ENCODE measurements at regions not wholly inside any gene's neighbourhood (a gene's known extent, or its start where the extent isn't known, plus 50 kb on each side); places are given as distances from the start of the nearest gene placed in this dataset.

DNA sequence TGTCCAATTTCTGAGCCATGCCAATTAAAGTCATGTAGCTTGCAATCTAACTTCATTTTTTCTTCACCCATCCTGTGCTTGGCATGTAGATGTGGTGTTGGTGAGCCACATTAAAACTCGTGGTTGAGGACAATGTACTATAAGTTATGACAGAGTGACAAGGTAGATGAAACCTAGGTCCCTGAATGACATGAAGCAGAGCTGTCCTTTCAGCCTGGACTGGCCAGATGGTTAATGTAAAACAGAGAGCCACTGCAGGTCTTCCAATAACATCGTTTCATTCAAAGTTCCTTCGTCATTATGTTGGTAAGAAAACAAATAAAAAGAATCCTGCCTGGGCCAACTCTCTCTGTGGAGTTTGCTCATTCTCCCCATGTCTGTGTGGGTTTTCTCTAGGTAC is 856.5 kb upstream of the SEMA6A start:
- WGBS: 93% methylated on average over 3 of the region's 3 CpGs
- Histone ChIP-seq H3K4me3 (ENCODE audit: low read length in 2 of 2) (no peak overlapping the region), H3K36me3 (ENCODE audit: control insufficient read depth in 2 of 2, insufficient read depth in 2 of 2, low read length in 1 of 2) (no peaks in the 10 kb centered on the region), H3K9me3 (ENCODE audit: control insufficient read depth in 2 of 2, insufficient read depth in 1 of 2, low read length in 1 of 2) (no peaks in the 10 kb centered on the region), H3K27ac (ENCODE audit: low read depth in 1 of 2, low read length in 1 of 2) (no peak overlapping the region), H3K4me1 (ENCODE audit: control insufficient read depth in 2 of 2, insufficient read depth in 2 of 2, low read length in 2 of 2) (no peaks in the 10 kb centered on the region), H3K27me3 (ENCODE audit: control insufficient read depth in 2 of 2, insufficient read depth in 1 of 2, low read length in 1 of 2) (no peaks in the 10 kb centered on the region)
- DNase-seq (ENCODE audit: low read depth in 6 of 9, low spot score in 9 of 9): no peak

DNA sequence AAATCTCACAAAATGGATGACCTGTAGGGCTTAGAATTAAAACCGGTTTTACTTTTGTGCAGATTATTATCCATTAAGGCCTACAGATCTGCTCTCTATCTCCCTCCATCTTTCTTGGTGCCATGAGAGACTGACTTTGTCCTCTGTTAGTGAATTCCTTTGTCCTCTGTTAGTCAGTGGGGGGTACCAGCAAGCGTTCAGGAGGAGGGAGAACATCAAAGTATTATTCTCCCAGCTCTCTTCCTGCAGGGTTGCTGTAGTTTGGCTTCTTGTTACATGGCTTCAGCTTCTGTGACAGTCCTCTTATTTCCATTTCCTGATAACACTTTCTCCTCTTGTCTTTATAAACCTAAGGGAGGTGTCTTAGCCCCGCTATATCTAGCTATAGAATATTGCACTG is 850.5 kb upstream of the SEMA6A start:
- WGBS: 84% methylated on average over 3 of the region's 3 CpGs
- Histone ChIP-seq H3K9me3 (ENCODE audit: control insufficient read depth in 2 of 2, insufficient read depth in 1 of 2, low read length in 1 of 2) (no peaks in the 10 kb centered on the region), H3K4me1 (ENCODE audit: control insufficient read depth in 2 of 2, insufficient read depth in 2 of 2, low read length in 2 of 2) (no peaks in the 10 kb centered on the region), H3K4me3 (ENCODE audit: low read length in 2 of 2) (no peak overlapping the region), H3K27ac (ENCODE audit: low read depth in 1 of 2, low read length in 1 of 2) (no peak overlapping the region), H3K36me3 (ENCODE audit: control insufficient read depth in 2 of 2, insufficient read depth in 2 of 2, low read length in 1 of 2) (no peaks in the 10 kb centered on the region), H3K27me3 (ENCODE audit: control insufficient read depth in 2 of 2, insufficient read depth in 1 of 2, low read length in 1 of 2) (no peaks in the 10 kb centered on the region)
- no peak for DNase-seq (ENCODE audit: low read depth in 6 of 9, low spot score in 9 of 9)

DNA sequence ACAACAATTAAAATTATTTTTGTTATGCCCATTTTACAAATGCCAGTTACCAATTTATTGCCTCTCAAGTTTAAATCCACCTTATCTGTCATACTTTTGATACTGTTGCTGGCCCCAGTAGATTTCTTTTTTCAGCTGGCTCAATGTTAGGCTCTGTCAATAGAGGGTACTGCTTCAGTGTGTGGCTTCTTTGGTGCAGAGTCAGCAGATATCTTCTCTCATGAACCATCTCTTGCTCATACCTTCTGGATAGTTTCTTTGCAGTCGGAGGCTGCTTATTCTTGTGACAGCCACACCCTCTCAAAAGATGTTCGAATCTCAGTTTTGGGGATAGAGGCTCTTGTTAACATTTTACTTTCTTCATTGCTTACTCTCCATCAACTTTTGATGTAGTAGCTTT is 849.9 kb upstream of the SEMA6A start:
- H3K36me3 ChIP-seq (ENCODE audit: control insufficient read depth in 2 of 2, insufficient read depth in 2 of 2, low read length in 1 of 2): no peaks in the 10 kb centered on the region
- no peaks in the 10 kb centered on the region for H3K27me3 ChIP-seq (ENCODE audit: control insufficient read depth in 2 of 2, insufficient read depth in 1 of 2, low read length in 1 of 2)
- no peaks in the 10 kb centered on the region for H3K9me3 ChIP-seq (ENCODE audit: control insufficient read depth in 2 of 2, insufficient read depth in 1 of 2, low read length in 1 of 2)
- WGBS: 90% methylated on average over 2 of the region's 2 CpGs
- H3K4me3 ChIP-seq (ENCODE audit: low read length in 2 of 2): no peak overlapping the region
- no peaks in the 10 kb centered on the region for H3K4me1 ChIP-seq (ENCODE audit: control insufficient read depth in 2 of 2, insufficient read depth in 2 of 2, low read length in 2 of 2)
- DNase-seq (ENCODE audit: low read depth in 6 of 9, low spot score in 9 of 9): no peak
- H3K27ac ChIP-seq (ENCODE audit: low read depth in 1 of 2, low read length in 1 of 2): no peak overlapping the region

DNA sequence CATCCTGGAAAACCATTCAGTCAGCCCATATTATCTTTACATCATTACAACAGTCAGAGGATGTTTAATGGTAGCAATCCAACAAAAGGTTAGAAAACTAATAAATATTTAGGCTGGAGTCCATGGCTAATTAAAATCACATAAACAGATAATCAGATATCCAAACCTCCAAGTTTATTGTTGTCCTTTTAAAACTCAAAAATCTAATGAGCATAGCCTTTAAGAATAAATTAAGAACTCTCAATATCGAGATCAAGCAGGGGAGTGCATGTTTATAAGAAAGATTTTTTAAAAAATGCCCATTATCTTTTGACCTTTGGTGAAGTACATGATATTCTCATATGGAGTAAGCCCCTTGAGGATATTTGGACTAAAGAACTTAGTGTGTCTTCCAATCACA is 842.9 kb upstream of the SEMA6A start:
- DNase-seq (ENCODE audit: low read depth in 6 of 9, low spot score in 9 of 9): no peak
- no peaks in the 10 kb centered on the region for H3K4me1 ChIP-seq (ENCODE audit: control insufficient read depth in 2 of 2, insufficient read depth in 2 of 2, low read length in 2 of 2)
- H3K27me3 ChIP-seq (ENCODE audit: control insufficient read depth in 2 of 2, insufficient read depth in 1 of 2, low read length in 1 of 2): no peaks in the 10 kb centered on the region
- H3K9me3 ChIP-seq (ENCODE audit: control insufficient read depth in 2 of 2, insufficient read depth in 1 of 2, low read length in 1 of 2): no peaks in the 10 kb centered on the region
- no peak overlapping the region for H3K4me3 ChIP-seq (ENCODE audit: low read length in 2 of 2)
- H3K27ac ChIP-seq (ENCODE audit: low read depth in 1 of 2, low read length in 1 of 2): no peak overlapping the region
- 75% methylated on average over 1 of the region's 1 CpG for WGBS
- no peaks in the 10 kb centered on the region for H3K36me3 ChIP-seq (ENCODE audit: control insufficient read depth in 2 of 2, insufficient read depth in 2 of 2, low read length in 1 of 2)

DNA sequence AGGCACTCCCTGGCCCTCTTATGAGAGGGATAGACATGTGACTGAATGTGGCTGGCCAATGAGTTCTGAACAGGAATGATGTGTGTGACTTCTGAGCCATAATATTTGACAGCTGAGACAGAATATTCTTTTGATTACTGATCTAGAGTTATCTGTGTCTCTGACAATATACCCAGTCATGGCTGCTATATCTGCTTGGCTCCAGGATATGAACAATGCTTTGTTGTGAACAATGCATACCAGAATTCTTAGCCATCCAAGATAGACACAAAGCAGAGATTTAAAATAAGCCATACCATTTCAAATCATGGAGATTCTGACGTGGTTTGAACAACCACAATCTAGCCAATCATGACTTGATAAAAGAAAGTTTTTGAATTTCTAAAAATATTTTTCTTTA is 840.3 kb upstream of the SEMA6A start:
- Histone ChIP-seq H3K9me3 (ENCODE audit: control insufficient read depth in 2 of 2, insufficient read depth in 1 of 2, low read length in 1 of 2) (no peaks in the 10 kb centered on the region), H3K4me1 (ENCODE audit: control insufficient read depth in 2 of 2, insufficient read depth in 2 of 2, low read length in 2 of 2) (no peaks in the 10 kb centered on the region), H3K27me3 (ENCODE audit: control insufficient read depth in 2 of 2, insufficient read depth in 1 of 2, low read length in 1 of 2) (no peaks in the 10 kb centered on the region), H3K4me3 (ENCODE audit: low read length in 2 of 2) (no peak overlapping the region), H3K36me3 (ENCODE audit: control insufficient read depth in 2 of 2, insufficient read depth in 2 of 2, low read length in 1 of 2) (no peaks in the 10 kb centered on the region), H3K27ac (ENCODE audit: low read depth in 1 of 2, low read length in 1 of 2) (no peak overlapping the region)
- no peak for DNase-seq (ENCODE audit: low read depth in 6 of 9, low spot score in 9 of 9)
- WGBS: 88% methylated on average over 1 of the region's 1 CpG

DNA sequence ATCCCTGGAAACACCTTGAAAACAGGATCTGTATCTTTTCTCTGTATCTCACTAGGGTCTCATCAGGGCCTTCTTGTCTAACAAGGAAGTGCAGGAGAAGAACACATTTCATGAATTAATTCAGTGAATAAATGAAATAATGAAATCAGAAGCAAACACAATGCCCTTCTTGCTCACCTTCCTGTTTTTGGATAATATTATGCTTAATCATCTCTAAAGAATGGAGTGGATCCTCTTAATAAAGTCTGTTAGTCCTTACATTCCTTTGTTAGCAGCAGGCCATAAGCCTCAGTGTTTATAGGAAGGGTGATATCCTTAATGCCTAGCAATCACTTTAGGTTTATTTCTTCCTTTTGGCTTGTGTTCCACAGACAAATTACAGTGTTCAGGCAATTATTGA is 837.1 kb upstream of the SEMA6A start:
- H3K4me1 ChIP-seq (ENCODE audit: control insufficient read depth in 2 of 2, insufficient read depth in 2 of 2, low read length in 2 of 2): no peaks in the 10 kb centered on the region
- no peak for DNase-seq (ENCODE audit: low read depth in 6 of 9, low spot score in 9 of 9)
- no peaks in the 10 kb centered on the region for H3K36me3 ChIP-seq (ENCODE audit: control insufficient read depth in 2 of 2, insufficient read depth in 2 of 2, low read length in 1 of 2)
- no peaks in the 10 kb centered on the region for H3K27me3 ChIP-seq (ENCODE audit: control insufficient read depth in 2 of 2, insufficient read depth in 1 of 2, low read length in 1 of 2)
- H3K9me3 ChIP-seq (ENCODE audit: control insufficient read depth in 2 of 2, insufficient read depth in 1 of 2, low read length in 1 of 2): no peaks in the 10 kb centered on the region
- H3K4me3 ChIP-seq (ENCODE audit: low read length in 2 of 2): no peak overlapping the region
- H3K27ac ChIP-seq (ENCODE audit: low read depth in 1 of 2, low read length in 1 of 2): no peak overlapping the region

DNA sequence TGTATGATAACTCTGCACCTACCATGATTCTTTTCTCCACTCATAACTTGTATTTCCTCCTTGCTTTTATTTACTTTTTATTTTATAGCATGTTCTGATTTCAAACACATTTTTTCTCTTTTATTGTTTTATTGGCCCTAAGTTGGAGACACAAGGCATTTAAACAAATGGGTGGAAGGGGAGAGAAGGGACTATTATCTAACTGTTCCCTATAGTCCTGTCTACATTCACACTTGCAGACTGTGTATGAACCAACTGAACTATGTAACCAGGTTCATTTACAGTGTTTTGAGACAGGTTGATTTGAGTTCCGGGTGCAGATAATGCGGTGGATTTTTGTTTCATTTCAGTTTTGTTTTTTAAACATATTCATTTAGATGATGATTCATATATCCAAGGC is 830.6 kb upstream of the SEMA6A start:
- H3K4me3 ChIP-seq (ENCODE audit: low read length in 2 of 2): no peak overlapping the region
- H3K4me1 ChIP-seq (ENCODE audit: control insufficient read depth in 2 of 2, insufficient read depth in 2 of 2, low read length in 2 of 2): no peaks in the 10 kb centered on the region
- H3K9me3 ChIP-seq (ENCODE audit: control insufficient read depth in 2 of 2, insufficient read depth in 1 of 2, low read length in 1 of 2): no peaks in the 10 kb centered on the region
- WGBS: 98% methylated on average over 2 of the region's 2 CpGs
- no peak overlapping the region for H3K27ac ChIP-seq (ENCODE audit: low read depth in 1 of 2, low read length in 1 of 2)
- DNase-seq (ENCODE audit: low read depth in 6 of 9, low spot score in 9 of 9): no peak
- no peaks in the 10 kb centered on the region for H3K27me3 ChIP-seq (ENCODE audit: control insufficient read depth in 2 of 2, insufficient read depth in 1 of 2, low read length in 1 of 2)
- H3K36me3 ChIP-seq (ENCODE audit: control insufficient read depth in 2 of 2, insufficient read depth in 2 of 2, low read length in 1 of 2): no peaks in the 10 kb centered on the region

DNA sequence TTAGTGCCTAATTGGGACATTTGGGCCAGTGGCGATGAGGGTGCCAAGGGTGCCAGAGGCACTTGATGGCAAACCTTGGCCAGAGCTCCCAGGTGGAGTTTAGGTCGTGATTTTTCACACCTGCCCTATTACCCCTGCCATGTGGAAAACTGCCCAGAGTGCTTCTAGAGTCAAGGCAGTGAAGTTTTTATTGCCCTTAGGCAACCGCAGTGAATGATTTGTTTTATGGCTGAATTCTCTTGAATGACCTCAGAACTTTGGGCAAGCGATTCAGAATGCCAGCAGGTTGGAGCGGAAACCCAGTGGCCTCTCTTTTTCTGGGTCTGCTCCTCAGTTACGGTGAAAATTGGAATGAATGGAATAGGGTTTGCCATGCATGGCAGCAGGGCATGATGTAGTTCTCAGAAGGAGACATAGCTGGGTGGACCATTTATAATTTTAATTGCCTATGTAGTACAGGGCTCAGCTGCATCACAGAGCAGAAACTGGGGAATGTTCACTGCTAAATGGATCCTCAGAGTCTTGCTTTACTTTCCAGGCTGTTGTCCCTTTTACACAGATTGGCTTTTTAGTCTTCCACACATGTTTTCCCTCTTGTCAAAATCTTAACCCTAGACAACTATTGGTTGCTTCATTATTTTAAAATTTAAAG is 820.0 kb upstream of the SEMA6A start:
- WGBS: 80% methylated on average over 6 of the region's 6 CpGs
- Histone ChIP-seq H3K27me3 (ENCODE audit: control insufficient read depth in 2 of 2, insufficient read depth in 1 of 2, low read length in 1 of 2) (no peaks in the 10 kb centered on the region), H3K27ac (ENCODE audit: low read depth in 1 of 2, low read length in 1 of 2) (no peak overlapping the region), H3K4me3 (ENCODE audit: low read length in 2 of 2) (no peak overlapping the region), H3K36me3 (ENCODE audit: control insufficient read depth in 2 of 2, insufficient read depth in 2 of 2, low read length in 1 of 2) (no peaks in the 10 kb centered on the region), H3K9me3 (ENCODE audit: control insufficient read depth in 2 of 2, insufficient read depth in 1 of 2, low read length in 1 of 2) (no peaks in the 10 kb centered on the region), H3K4me1 (ENCODE audit: control insufficient read depth in 2 of 2, insufficient read depth in 2 of 2, low read length in 2 of 2) (no peaks in the 10 kb centered on the region)
- no peak for DNase-seq (ENCODE audit: low read depth in 6 of 9, low spot score in 9 of 9)

DNA sequence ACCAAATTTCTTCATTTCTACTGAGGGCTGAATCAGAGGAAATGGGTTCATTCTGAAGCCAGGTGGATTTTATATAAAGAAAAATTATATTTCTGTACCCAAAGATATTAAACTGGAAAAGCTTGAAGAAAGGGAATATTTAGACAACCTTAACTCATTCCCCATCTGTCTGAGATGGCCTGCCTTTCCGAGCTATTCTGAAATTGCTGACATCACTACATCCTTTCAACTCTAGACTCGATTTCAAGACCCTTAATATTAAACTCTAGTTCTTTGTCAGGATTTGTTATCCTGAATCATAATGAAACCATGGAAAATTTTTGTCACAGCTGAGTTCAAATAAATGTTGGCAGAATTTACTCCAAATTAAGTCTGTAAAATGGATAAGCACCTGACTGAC is 818.5 kb upstream of the SEMA6A start:
- 90% methylated on average over 2 of the region's 2 CpGs for WGBS
- Histone ChIP-seq H3K36me3 (ENCODE audit: control insufficient read depth in 2 of 2, insufficient read depth in 2 of 2, low read length in 1 of 2) (no peaks in the 10 kb centered on the region), H3K4me3 (ENCODE audit: low read length in 2 of 2) (no peak overlapping the region), H3K27ac (ENCODE audit: low read depth in 1 of 2, low read length in 1 of 2) (no peak overlapping the region), H3K27me3 (ENCODE audit: control insufficient read depth in 2 of 2, insufficient read depth in 1 of 2, low read length in 1 of 2) (no peaks in the 10 kb centered on the region), H3K9me3 (ENCODE audit: control insufficient read depth in 2 of 2, insufficient read depth in 1 of 2, low read length in 1 of 2) (no peaks in the 10 kb centered on the region), H3K4me1 (ENCODE audit: control insufficient read depth in 2 of 2, insufficient read depth in 2 of 2, low read length in 2 of 2) (no peaks in the 10 kb centered on the region)
- no peak for DNase-seq (ENCODE audit: low read depth in 6 of 9, low spot score in 9 of 9)

DNA sequence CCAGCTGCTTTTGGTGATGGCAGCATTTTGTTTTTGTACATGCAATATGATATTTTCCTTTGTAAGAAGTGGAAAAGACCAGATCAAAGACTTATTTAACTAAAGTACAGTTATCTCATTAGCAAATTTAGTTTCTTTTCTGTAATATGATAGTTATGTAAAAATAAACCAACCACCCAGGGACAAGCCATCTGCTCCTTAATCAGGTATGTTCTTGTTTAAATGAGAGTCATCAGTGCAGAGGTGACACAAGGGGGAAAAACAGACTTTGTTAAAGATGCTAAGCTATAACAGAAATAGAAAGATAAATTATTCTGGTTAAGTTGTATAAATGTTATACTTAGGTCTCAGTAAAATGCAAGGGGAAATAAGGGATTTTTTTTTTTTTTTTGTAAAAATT is 805.7 kb upstream of the SEMA6A start:
- no peaks in the 10 kb centered on the region for H3K4me1 ChIP-seq (ENCODE audit: control insufficient read depth in 2 of 2, insufficient read depth in 2 of 2, low read length in 2 of 2)

More for the DNA sequence above, 805.7 kb upstream of the SEMA6A start:
- DNase-seq (ENCODE audit: low read depth in 6 of 9, low spot score in 9 of 9): no peak
- H3K36me3 ChIP-seq (ENCODE audit: control insufficient read depth in 2 of 2, insufficient read depth in 2 of 2, low read length in 1 of 2): no peaks in the 10 kb centered on the region
- H3K9me3 ChIP-seq (ENCODE audit: control insufficient read depth in 2 of 2, insufficient read depth in 1 of 2, low read length in 1 of 2): no peaks in the 10 kb centered on the region
- no peaks in the 10 kb centered on the region for H3K27me3 ChIP-seq (ENCODE audit: control insufficient read depth in 2 of 2, insufficient read depth in 1 of 2, low read length in 1 of 2)
- H3K27ac ChIP-seq (ENCODE audit: low read depth in 1 of 2, low read length in 1 of 2): no peak overlapping the region
- H3K4me3 ChIP-seq (ENCODE audit: low read length in 2 of 2): no peak overlapping the region

Measured in thymus (tissue), 11 donors.